ENCODE measurements at regions not wholly inside any gene's neighbourhood (a gene's known extent, or its start where the extent isn't known, plus 50 kb on each side); places are given as distances from the start of the nearest gene placed in this dataset.

DNA sequence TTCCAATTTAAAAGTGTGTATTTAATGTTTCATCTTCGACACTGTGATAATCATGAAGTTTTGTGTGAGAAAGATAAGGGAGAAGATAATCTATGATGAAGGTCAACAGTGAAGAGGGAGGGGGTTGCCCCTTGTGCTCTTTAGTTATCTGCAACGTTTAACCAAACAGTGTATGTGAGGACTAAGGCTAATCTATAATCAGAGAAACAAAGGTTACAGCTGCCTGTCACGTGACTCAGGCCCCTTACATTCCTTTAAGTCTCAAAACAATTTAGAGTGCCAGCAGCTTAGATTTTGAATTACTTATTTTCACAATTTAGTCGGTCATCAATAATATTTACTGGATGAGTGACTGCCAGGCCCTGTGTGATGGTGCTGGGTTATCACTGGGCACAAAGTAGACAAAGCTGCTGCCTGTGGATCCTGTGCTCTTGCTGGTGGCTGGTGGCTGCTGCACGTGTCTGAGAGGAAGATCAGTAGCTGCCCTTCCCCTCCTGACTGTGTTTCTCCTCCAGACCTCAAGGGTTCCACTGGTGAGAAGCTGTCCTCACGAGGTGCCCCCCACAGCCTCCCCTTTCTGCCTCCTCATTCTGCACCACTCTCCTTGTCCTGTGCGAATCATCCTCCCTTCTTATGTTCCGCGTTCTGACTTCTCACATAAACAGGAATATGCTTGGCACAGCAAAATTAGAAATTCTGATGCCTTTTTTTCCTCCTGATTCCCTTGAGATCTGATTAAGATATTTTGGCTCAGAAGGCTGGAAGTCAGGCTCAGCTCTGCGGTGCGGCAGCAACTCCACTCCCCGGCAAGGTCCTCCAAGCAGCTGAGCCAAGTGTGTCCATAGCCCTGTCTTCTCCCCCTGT is 331.1 kb upstream of the B3GAT1 start:
- no peaks in the 10 kb centered on the region for H3K36me3 ChIP-seq (ENCODE audit: control insufficient read depth, insufficient read depth, low read length)
- no peaks in the 10 kb centered on the region for H3K27me3 ChIP-seq (ENCODE audit: control insufficient read depth, insufficient read depth, low read length)
- no peaks in the 10 kb centered on the region for H3K4me1 ChIP-seq (ENCODE audit: control insufficient read depth, insufficient read depth, low read length)
- H3K4me3 ChIP-seq (ENCODE audit: low read length), result no peak overlapping the region
- no peak overlapping the region for H3K27ac ChIP-seq (ENCODE audit: low read depth, low read length)
- H3K9ac ChIP-seq (ENCODE audit: low read length), result no peak overlapping the region

GRCh38 chr11:134742224-134742612 is 330.2 kb upstream of the B3GAT1 start:
- Histone ChIP-seq H3K4me1 (ENCODE audit: control insufficient read depth, insufficient read depth, low read length) (no peaks in the 10 kb centered on the region), H3K36me3 (ENCODE audit: control insufficient read depth, insufficient read depth, low read length) (no peaks in the 10 kb centered on the region), H3K27me3 (ENCODE audit: control insufficient read depth, insufficient read depth, low read length) (no peaks in the 10 kb centered on the region), H3K27ac (ENCODE audit: low read depth, low read length) (no peak overlapping the region), H3K4me3 (ENCODE audit: low read length) (no peak overlapping the region), H3K9ac (ENCODE audit: low read length) (no peak overlapping the region)

GRCh38 chr11:134741453-134742223 is 329.6 kb upstream of the B3GAT1 start:
- Histone ChIP-seq H3K9ac (ENCODE audit: low read length) (no peak overlapping the region), H3K27me3 (ENCODE audit: control insufficient read depth, insufficient read depth, low read length) (no peaks in the 10 kb centered on the region), H3K4me1 (ENCODE audit: control insufficient read depth, insufficient read depth, low read length) (no peaks in the 10 kb centered on the region), H3K27ac (ENCODE audit: low read depth, low read length) (no peak overlapping the region), H3K4me3 (ENCODE audit: low read length) (no peak overlapping the region), H3K36me3 (ENCODE audit: control insufficient read depth, insufficient read depth, low read length) (no peaks in the 10 kb centered on the region)

GRCh38 chr11:134740590-134741261 is 328.7 kb upstream of the B3GAT1 start:
- no peaks in the 10 kb centered on the region for H3K4me1 ChIP-seq (ENCODE audit: control insufficient read depth, insufficient read depth, low read length)
- H3K27ac ChIP-seq (ENCODE audit: low read depth, low read length), result no peak overlapping the region
- no peak overlapping the region for H3K9ac ChIP-seq (ENCODE audit: low read length)
- no peaks in the 10 kb centered on the region for H3K27me3 ChIP-seq (ENCODE audit: control insufficient read depth, insufficient read depth, low read length)
- no peak overlapping the region for H3K4me3 ChIP-seq (ENCODE audit: low read length)
- no peaks in the 10 kb centered on the region for H3K36me3 ChIP-seq (ENCODE audit: control insufficient read depth, insufficient read depth, low read length)

- Histone ChIP-seq H3K27ac (ENCODE audit: low read depth, low read length) (no peak overlapping the region), H3K36me3 (ENCODE audit: control insufficient read depth, insufficient read depth, low read length) (no peaks in the 10 kb centered on the region), H3K9ac (ENCODE audit: low read length) (no peak overlapping the region), H3K4me1 (ENCODE audit: control insufficient read depth, insufficient read depth, low read length) (peaks cover 2% of the 10 kb centered on the region), H3K4me3 (ENCODE audit: low read length) (no peak overlapping the region), H3K27me3 (ENCODE audit: control insufficient read depth, insufficient read depth, low read length) (no peaks in the 10 kb centered on the region)
These were observed 327.1 kb upstream of the B3GAT1 start for GRCh38 chr11:134739136-134739535.

- no peaks in the 10 kb centered on the region for H3K36me3 ChIP-seq (ENCODE audit: control insufficient read depth, insufficient read depth, low read length)
- H3K4me1 ChIP-seq (ENCODE audit: control insufficient read depth, insufficient read depth, low read length), result peaks cover 2% of the 10 kb centered on the region
- H3K9ac ChIP-seq (ENCODE audit: low read length), result no peak overlapping the region
- H3K27me3 ChIP-seq (ENCODE audit: control insufficient read depth, insufficient read depth, low read length), result no peaks in the 10 kb centered on the region
- no peak overlapping the region for H3K27ac ChIP-seq (ENCODE audit: low read depth, low read length)
- H3K4me3 ChIP-seq (ENCODE audit: low read length), result no peak overlapping the region
These were observed 326.5 kb upstream of the B3GAT1 start for GRCh38 chr11:134738581-134738980.

- Histone ChIP-seq H3K4me1 (ENCODE audit: control insufficient read depth, insufficient read depth, low read length) (peaks cover 2% of the 10 kb centered on the region), H3K36me3 (ENCODE audit: control insufficient read depth, insufficient read depth, low read length) (no peaks in the 10 kb centered on the region), H3K27ac (ENCODE audit: low read depth, low read length) (no peak overlapping the region), H3K9ac (ENCODE audit: low read length) (no peak overlapping the region), H3K27me3 (ENCODE audit: control insufficient read depth, insufficient read depth, low read length) (no peaks in the 10 kb centered on the region), H3K4me3 (ENCODE audit: low read length) (no peak overlapping the region)
These were observed 325.8 kb upstream of the B3GAT1 start for GRCh38 chr11:134737563-134738510.

- Histone ChIP-seq H3K36me3 (ENCODE audit: control insufficient read depth, insufficient read depth, low read length) (no peaks in the 10 kb centered on the region), H3K9ac (ENCODE audit: low read length) (no peak overlapping the region), H3K27me3 (ENCODE audit: control insufficient read depth, insufficient read depth, low read length) (no peaks in the 10 kb centered on the region), H3K4me3 (ENCODE audit: low read length) (no peak overlapping the region), H3K4me1 (ENCODE audit: control insufficient read depth, insufficient read depth, low read length) (peaks cover 2% of the 10 kb centered on the region), H3K27ac (ENCODE audit: low read depth, low read length) (no peak overlapping the region)
These were observed 324.4 kb upstream of the B3GAT1 start for GRCh38 chr11:134736251-134736947.

DNA sequence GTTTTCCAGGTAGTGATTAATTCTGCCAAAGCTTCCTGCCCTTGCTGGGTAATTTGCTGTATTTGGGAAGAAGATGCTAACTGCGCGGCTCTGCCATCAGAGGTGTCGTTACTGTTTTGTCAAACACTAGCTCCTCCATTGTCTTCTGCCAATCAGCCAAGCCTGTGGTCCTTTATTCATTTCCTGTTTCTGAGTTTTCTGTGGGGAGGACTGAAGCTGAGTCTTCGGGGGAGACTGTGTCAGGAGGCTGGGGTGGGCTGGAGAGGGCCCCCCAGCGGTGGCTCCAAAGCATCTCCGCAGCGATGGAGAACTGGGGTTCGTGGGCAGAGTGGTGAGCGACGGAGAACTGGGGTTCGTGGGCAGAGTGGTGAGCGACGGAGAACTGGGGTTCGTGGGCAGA is 322.9 kb upstream of the B3GAT1 start:
- Histone ChIP-seq H3K36me3 (ENCODE audit: control insufficient read depth, insufficient read depth, low read length) (no peaks in the 10 kb centered on the region), H3K27ac (ENCODE audit: low read depth, low read length) (no peak overlapping the region), H3K9ac (ENCODE audit: low read length) (no peak overlapping the region), H3K27me3 (ENCODE audit: control insufficient read depth, insufficient read depth, low read length) (no peaks in the 10 kb centered on the region), H3K4me3 (ENCODE audit: low read length) (no peak overlapping the region), H3K4me1 (ENCODE audit: control insufficient read depth, insufficient read depth, low read length) (peaks cover 2% of the 10 kb centered on the region)

GRCh38 chr11:134734141-134734845 is 322.3 kb upstream of the B3GAT1 start:
- Histone ChIP-seq H3K27ac (ENCODE audit: low read depth, low read length) (no peak overlapping the region), H3K4me3 (ENCODE audit: low read length) (no peak overlapping the region), H3K27me3 (ENCODE audit: control insufficient read depth, insufficient read depth, low read length) (no peaks in the 10 kb centered on the region), H3K36me3 (ENCODE audit: control insufficient read depth, insufficient read depth, low read length) (no peaks in the 10 kb centered on the region), H3K9ac (ENCODE audit: low read length) (no peak overlapping the region), H3K4me1 (ENCODE audit: control insufficient read depth, insufficient read depth, low read length) (peaks cover 2% of the 10 kb centered on the region)

GRCh38 chr11:134733646-134734045 is 321.6 kb upstream of the B3GAT1 start:
- Histone ChIP-seq H3K9ac (ENCODE audit: low read length) (no peak overlapping the region), H3K4me3 (ENCODE audit: low read length) (no peak overlapping the region), H3K4me1 (ENCODE audit: control insufficient read depth, insufficient read depth, low read length) (peaks cover 2% of the 10 kb centered on the region), H3K36me3 (ENCODE audit: control insufficient read depth, insufficient read depth, low read length) (no peaks in the 10 kb centered on the region), H3K27me3 (ENCODE audit: control insufficient read depth, insufficient read depth, low read length) (no peaks in the 10 kb centered on the region), H3K27ac (ENCODE audit: low read depth, low read length) (no peak overlapping the region)
